ENCODE measurements at regions not wholly inside any gene's neighbourhood (a gene's known extent, or its start where the extent isn't known, plus 50 kb on each side); places are given as distances from the start of the nearest gene placed in this dataset.

GRCh38 chr17:27385626-27386025, 70.6 kb upstream of the KSR1 start:
- H3K27me3 Mint-ChIP-seq (ENCODE audit: low read depth) = no peaks in the 10 kb centered on the region
- H3K4me1 Mint-ChIP-seq (ENCODE audit: low read depth) = peaks cover 37% of the 10 kb centered on the region
- DNase-seq (ENCODE audit: low spot score) = peak; percentile 14
- no peak overlapping the region for H3K27ac Mint-ChIP-seq (ENCODE audit: unreplicated experiment)
- no peaks in the 10 kb centered on the region for H3K36me3 Mint-ChIP-seq (ENCODE audit: low read depth)
- TF ChIP-seq, protein P1, sequence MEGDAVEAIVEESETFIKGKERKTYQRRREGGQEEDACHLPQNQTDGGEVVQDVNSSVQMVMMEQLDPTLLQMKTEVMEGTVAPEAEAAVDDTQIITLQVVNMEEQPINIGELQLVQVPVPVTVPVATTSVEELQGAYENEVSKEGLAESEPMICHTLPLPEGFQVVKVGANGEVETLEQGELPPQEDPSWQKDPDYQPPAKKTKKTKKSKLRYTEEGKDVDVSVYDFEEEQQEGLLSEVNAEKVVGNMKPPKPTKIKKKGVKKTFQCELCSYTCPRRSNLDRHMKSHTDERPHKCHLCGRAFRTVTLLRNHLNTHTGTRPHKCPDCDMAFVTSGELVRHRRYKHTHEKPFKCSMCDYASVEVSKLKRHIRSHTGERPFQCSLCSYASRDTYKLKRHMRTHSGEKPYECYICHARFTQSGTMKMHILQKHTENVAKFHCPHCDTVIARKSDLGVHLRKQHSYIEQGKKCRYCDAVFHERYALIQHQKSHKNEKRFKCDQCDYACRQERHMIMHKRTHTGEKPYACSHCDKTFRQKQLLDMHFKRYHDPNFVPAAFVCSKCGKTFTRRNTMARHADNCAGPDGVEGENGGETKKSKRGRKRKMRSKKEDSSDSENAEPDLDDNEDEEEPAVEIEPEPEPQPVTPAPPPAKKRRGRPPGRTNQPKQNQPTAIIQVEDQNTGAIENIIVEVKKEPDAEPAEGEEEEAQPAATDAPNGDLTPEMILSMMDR (IDR thresholded peaks at IDR 0.05) = no peak
- no peak overlapping the region for H3K4me3 Mint-ChIP-seq (ENCODE audit: unreplicated experiment)
- no peaks in the 10 kb centered on the region for H3K9me3 Mint-ChIP-seq (ENCODE audit: low read depth)

GRCh38 chr17:27386206-27387075, 69.8 kb upstream of the KSR1 start:
- H3K36me3 Mint-ChIP-seq (ENCODE audit: low read depth) = no peaks in the 10 kb centered on the region
- peak; percentile 72 for DNase-seq (ENCODE audit: low spot score)
- no peaks in the 10 kb centered on the region for H3K27me3 Mint-ChIP-seq (ENCODE audit: low read depth)
- no peak overlapping the region for H3K4me3 Mint-ChIP-seq (ENCODE audit: unreplicated experiment)
- H3K27ac Mint-ChIP-seq (ENCODE audit: unreplicated experiment) = no peak overlapping the region
- H3K4me1 Mint-ChIP-seq (ENCODE audit: low read depth) = peaks cover 31% of the 10 kb centered on the region
- H3K9me3 Mint-ChIP-seq (ENCODE audit: low read depth) = no peaks in the 10 kb centered on the region
- TF ChIP-seq, protein P1 (IDR thresholded peaks at IDR 0.05) = no peak

DNA sequence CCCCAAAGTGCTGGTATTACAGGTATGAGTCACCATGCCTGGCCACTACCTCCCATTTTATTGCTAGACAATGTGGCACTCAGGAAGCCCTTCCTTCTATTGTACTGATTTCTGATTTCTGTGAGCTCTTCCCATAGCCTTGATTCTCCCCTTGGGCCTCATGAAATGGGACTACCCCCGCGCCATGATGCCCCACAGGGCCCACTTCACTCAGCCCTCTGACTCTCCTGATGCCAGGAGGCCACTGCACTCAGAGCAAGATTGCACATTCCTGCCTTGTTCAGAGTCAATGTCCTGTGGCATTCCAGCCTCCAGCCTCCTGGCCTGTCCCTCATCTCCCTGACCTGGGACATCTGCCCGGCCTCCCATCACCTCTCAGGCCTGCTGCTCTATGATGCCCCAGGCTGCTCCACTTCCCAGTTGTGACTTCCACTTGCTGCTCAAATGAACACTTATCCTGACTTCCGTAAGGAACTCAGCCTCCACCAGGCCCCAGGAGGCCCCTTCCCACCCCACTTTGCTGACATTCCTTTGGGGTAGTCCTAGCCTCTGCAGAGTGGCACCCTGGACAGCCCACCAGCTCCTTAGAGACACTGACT, 66.6 kb upstream of the KSR1 start:
- TF ChIP-seq, protein P1 (IDR thresholded peaks at IDR 0.05) = no peak
- Mint-ChIP-seq H3K4me3 (ENCODE audit: unreplicated experiment) (no peak overlapping the region), H3K4me1 (ENCODE audit: low read depth) (peaks cover 14% of the 10 kb centered on the region), H3K9me3 (ENCODE audit: low read depth) (peaks cover 5% of the 10 kb centered on the region), H3K27ac (ENCODE audit: unreplicated experiment) (no peak overlapping the region), H3K36me3 (ENCODE audit: low read depth) (peaks cover 2% of the 10 kb centered on the region), H3K27me3 (ENCODE audit: low read depth) (no peaks in the 10 kb centered on the region)
- DNase-seq (ENCODE audit: low spot score) = peak; percentile 52

- Mint-ChIP-seq H3K27ac (ENCODE audit: unreplicated experiment) (no peak overlapping the region), H3K4me3 (ENCODE audit: unreplicated experiment) (no peak overlapping the region), H3K9me3 (ENCODE audit: low read depth) (peaks cover 12% of the 10 kb centered on the region), H3K4me1 (ENCODE audit: low read depth) (peaks cover 9% of the 10 kb centered on the region), H3K36me3 (ENCODE audit: low read depth) (peaks cover 6% of the 10 kb centered on the region), H3K27me3 (ENCODE audit: low read depth) (no peaks in the 10 kb centered on the region)
- DNase-seq (ENCODE audit: low spot score) = peak; percentile 30
- TF ChIP-seq, protein P1 (IDR thresholded peaks at IDR 0.05) = no peak
These were observed 65.7 kb upstream of the KSR1 start for GRCh38 chr17:27390540-27390939.

- peaks cover 12% of the 10 kb centered on the region for H3K9me3 Mint-ChIP-seq (ENCODE audit: low read depth)
- no peaks in the 10 kb centered on the region for H3K27me3 Mint-ChIP-seq (ENCODE audit: low read depth)
- no peak for DNase-seq (ENCODE audit: low spot score)
- H3K36me3 Mint-ChIP-seq (ENCODE audit: low read depth) = peaks cover 6% of the 10 kb centered on the region
- no peak overlapping the region for H3K27ac Mint-ChIP-seq (ENCODE audit: unreplicated experiment)
- TF ChIP-seq, protein P1 (IDR thresholded peaks at IDR 0.05) = no peak
- no peak overlapping the region for H3K4me3 Mint-ChIP-seq (ENCODE audit: unreplicated experiment)
- peaks cover 16% of the 10 kb centered on the region for H3K4me1 Mint-ChIP-seq (ENCODE audit: low read depth)
These were observed 64.8 kb upstream of the KSR1 start for GRCh38 chr17:27391427-27391826.

Data from chondrocyte (in vitro differentiated cells).